ENCODE measurements at regions not wholly inside any gene's neighbourhood (a gene's known extent, or its start where the extent isn't known, plus 50 kb on each side); places are given as distances from the start of the nearest gene placed in this dataset.

GRCh38 chrX:25198891-25199290 is 183.1 kb upstream of the ARX start (continued):
- TF ChIP-seq, protein P1, sequence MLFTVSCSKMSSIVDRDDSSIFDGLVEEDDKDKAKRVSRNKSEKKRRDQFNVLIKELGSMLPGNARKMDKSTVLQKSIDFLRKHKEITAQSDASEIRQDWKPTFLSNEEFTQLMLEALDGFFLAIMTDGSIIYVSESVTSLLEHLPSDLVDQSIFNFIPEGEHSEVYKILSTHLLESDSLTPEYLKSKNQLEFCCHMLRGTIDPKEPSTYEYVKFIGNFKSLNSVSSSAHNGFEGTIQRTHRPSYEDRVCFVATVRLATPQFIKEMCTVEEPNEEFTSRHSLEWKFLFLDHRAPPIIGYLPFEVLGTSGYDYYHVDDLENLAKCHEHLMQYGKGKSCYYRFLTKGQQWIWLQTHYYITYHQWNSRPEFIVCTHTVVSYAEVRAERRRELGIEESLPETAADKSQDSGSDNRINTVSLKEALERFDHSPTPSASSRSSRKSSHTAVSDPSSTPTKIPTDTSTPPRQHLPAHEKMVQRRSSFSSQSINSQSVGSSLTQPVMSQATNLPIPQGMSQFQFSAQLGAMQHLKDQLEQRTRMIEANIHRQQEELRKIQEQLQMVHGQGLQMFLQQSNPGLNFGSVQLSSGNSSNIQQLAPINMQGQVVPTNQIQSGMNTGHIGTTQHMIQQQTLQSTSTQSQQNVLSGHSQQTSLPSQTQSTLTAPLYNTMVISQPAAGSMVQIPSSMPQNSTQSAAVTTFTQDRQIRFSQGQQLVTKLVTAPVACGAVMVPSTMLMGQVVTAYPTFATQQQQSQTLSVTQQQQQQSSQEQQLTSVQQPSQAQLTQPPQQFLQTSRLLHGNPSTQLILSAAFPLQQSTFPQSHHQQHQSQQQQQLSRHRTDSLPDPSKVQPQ (CRISPR knock-in tag; IDR thresholded peaks at IDR 0.05; ENCODE audit: borderline replicate concordance) = no peak

DNA sequence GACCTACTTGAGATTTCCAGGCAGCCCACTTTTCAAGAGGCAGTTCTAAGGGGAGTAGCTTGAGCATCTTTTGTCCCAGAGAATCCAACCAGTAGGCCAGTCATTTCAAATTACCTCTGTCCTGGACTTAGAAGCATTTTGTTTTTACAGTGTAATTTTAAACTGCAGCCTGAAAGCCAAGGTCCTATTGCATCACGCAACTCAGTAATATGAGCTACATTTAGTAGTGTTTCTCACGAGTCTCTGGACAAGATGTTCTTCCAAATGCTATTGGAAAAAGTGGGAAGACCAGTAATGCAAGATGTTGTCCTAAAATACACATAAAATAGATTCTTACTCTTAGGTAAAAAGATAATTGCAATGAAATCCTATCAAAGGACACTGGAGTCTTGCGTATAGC is 182.5 kb upstream of the ARX start:
- no peaks in the 10 kb centered on the region for H3K79me2 ChIP-seq (ENCODE audit: control insufficient read depth, insufficient read depth, low read length)
- BruUV-seq (replicated peaks) = no TSS peak
- H3K4me1 ChIP-seq (replicated peaks in 1 of 2; ENCODE audit: control insufficient read depth in 2 of 2, insufficient read depth in 2 of 2, low read length in 2 of 2) = no peaks in the 10 kb centered on the region
- no peak overlapping the region for H3K27ac ChIP-seq (ENCODE audit: extremely low read depth, low read depth, low read length)
- FAIRE-seq = no peak
- no peak overlapping the region for H3K9ac ChIP-seq (ENCODE audit: insufficient read depth in 1 of 2, low read depth in 2 of 2, low read length in 2 of 2)
- no peaks in the 10 kb centered on the region for H3K9me3 ChIP-seq (replicated peaks; ENCODE audit: control insufficient read depth, insufficient read depth, low read depth, low read length)
- no peaks in the 10 kb centered on the region for H3K9me1 ChIP-seq (ENCODE audit: control insufficient read depth, insufficient read depth, low read length)
- in situ Hi-C loops (cut with MboI) = no loop called here
- no peak overlapping the region for H2AFZ ChIP-seq (ENCODE audit: low read depth, low read length)
- no peak for TF ChIP-seq E2F4 (CRISPR knock-in tag; IDR thresholded peaks at IDR 0.05; ENCODE audit: low read depth)
- no peak for TF ChIP-seq GTF2E2 (tag; IDR thresholded peaks at IDR 0.05)
- no peaks in the 10 kb centered on the region for H4K20me1 ChIP-seq (replicated peaks; ENCODE audit: control insufficient read depth, insufficient read depth, low read length)
- POLR2A ChIA-PET = interaction anchor here (0.6 kb wide), 1 partner anchor 18 kb away, joined by 5 read pairs; no protein-coding TSS in a partner anchor
- DNase-seq (ENCODE audit: extremely low read depth in 1 of 4, low spot score in 3 of 4) = no peak
- WGBS (ENCODE audit: insufficient coverage, low coverage, missing lambda C conversion rate) = 0% methylated on average over 3 of the region's 3 CpGs
- H3K27me3 ChIP-seq (ENCODE audit: control insufficient read depth in 2 of 2, insufficient read depth in 2 of 2, low read length in 2 of 2) = no peaks in the 10 kb centered on the region
- intact Hi-C loops (cut with micrococcal nuclease) = no loop called here
- no peaks in the 10 kb centered on the region for H3K36me3 ChIP-seq (ENCODE audit: control insufficient read depth, insufficient read depth, low read length)
- ATAC-seq = no peak
- no peak overlapping the region for H3K4me3 ChIP-seq
- CTCF ChIA-PET (ENCODE audit: low intra/inter-chr PET ratio) = no interaction called here
- H3K4me2 ChIP-seq (ENCODE audit: insufficient read depth, low read length) = no peak overlapping the region
